ENCODE measurements at regions not wholly inside any gene's neighbourhood (a gene's known extent, or its start where the extent isn't known, plus 50 kb on each side); places are given as distances from the start of the nearest gene placed in this dataset.

DNA sequence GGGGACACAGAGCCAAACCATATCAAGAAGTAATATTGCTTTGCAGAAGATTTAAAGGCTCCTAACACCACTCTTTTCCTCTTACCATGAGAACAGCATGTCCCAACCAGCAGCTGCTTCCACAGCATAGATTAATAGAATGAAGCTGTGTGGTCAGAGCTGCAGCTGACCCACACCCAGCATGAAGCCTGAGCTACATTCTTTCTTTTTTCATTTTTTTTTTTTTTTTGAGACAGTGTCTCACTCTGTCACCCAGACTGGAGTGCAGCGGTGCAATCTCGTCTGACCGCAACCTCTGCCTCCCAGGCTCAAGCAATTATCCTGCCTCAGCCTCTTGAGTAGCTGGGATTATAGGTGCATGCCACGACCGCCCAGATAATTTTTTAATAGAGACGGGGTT lies 289.8 kb downstream of the RAD51AP2 start:
- H3K4me3 ChIP-seq (ENCODE audit: low read depth, low read length) = no peak overlapping the region
- no peaks in the 10 kb centered on the region for H3K27me3 ChIP-seq (ENCODE audit: control insufficient read depth, insufficient read depth, low read length)
- DNase-seq (ENCODE audit: low read depth, low spot score) = no peak
- H3K27ac ChIP-seq (ENCODE audit: low read depth, low read length) = no peak overlapping the region
- TF ChIP-seq, protein P1, sequence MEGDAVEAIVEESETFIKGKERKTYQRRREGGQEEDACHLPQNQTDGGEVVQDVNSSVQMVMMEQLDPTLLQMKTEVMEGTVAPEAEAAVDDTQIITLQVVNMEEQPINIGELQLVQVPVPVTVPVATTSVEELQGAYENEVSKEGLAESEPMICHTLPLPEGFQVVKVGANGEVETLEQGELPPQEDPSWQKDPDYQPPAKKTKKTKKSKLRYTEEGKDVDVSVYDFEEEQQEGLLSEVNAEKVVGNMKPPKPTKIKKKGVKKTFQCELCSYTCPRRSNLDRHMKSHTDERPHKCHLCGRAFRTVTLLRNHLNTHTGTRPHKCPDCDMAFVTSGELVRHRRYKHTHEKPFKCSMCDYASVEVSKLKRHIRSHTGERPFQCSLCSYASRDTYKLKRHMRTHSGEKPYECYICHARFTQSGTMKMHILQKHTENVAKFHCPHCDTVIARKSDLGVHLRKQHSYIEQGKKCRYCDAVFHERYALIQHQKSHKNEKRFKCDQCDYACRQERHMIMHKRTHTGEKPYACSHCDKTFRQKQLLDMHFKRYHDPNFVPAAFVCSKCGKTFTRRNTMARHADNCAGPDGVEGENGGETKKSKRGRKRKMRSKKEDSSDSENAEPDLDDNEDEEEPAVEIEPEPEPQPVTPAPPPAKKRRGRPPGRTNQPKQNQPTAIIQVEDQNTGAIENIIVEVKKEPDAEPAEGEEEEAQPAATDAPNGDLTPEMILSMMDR (IDR thresholded peaks at IDR 0.05; ENCODE audit: low read depth, low read length) = no peak
- H3K9me3 ChIP-seq (ENCODE audit: control insufficient read depth, insufficient read depth, low read length) = no peaks in the 10 kb centered on the region
- ChIA-PET POLR2A (no interaction called here), CTCF (no interaction called here)

DNA sequence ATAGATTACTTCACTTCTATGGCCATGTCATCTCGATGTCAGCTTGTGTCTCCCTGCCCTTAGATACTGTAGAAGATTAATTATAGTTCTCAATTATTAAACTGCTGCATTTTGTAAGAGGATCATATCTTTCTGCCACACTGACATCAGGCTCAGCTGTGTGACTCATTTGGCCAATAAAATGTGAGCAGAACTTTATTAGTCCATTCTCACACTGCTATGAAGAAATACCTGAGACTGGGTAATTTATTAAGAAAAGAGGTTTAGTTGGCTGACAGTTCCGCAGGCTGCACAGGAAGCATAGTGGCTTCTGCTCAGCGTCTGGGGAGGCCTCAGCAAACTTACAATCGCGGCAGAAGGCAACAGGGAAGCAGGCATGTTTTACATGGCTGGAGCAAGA lies 290.4 kb downstream of the RAD51AP2 start:
- H3K9me3 ChIP-seq (ENCODE audit: control insufficient read depth, insufficient read depth, low read length) = no peaks in the 10 kb centered on the region
- no peaks in the 10 kb centered on the region for H3K27me3 ChIP-seq (ENCODE audit: control insufficient read depth, insufficient read depth, low read length)
- DNase-seq (ENCODE audit: low read depth, low spot score) = no peak
- POLR2A ChIA-PET = no interaction called here
- no peak overlapping the region for H3K27ac ChIP-seq (ENCODE audit: low read depth, low read length)
- no peak overlapping the region for H3K4me3 ChIP-seq (ENCODE audit: low read depth, low read length)
- CTCF ChIA-PET = no interaction called here
- TF ChIP-seq, protein P1 (IDR thresholded peaks at IDR 0.05; ENCODE audit: low read depth, low read length) = no peak

DNA sequence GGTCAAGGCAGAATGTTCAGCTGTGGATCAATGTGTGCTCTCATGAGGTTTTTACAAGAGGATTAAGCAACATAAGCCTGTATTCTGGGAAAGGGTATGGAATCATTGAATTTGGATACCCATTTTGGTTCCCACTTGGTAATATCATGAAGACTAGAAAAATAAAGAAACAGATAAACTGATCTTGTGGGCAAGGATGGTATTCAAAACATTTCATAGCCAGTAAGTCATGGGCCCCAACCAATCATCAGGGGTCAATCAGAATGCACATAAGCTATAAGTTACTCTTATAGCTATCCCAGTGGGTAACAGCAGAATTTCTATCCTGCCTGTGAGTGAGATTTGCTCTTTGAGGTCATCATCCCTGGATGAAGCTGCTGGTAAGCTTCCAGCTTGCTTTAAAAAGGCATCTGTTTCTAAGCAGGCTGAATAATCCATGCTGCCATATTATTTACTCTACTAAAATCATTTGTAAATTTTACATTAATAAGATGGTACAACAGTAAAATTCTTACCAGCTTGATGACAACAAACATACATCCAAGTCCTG lies 291.2 kb downstream of the RAD51AP2 start:
- DNase-seq (ENCODE audit: low read depth, low spot score) = no peak
- H3K4me3 ChIP-seq (ENCODE audit: low read depth, low read length) = no peak overlapping the region
- ChIA-PET POLR2A (no interaction called here), CTCF (no interaction called here)
- H3K27ac ChIP-seq (ENCODE audit: low read depth, low read length) = no peak overlapping the region
- H3K27me3 ChIP-seq (ENCODE audit: control insufficient read depth, insufficient read depth, low read length) = no peaks in the 10 kb centered on the region
- TF ChIP-seq, protein P1 (IDR thresholded peaks at IDR 0.05; ENCODE audit: low read depth, low read length) = no peak
- H3K9me3 ChIP-seq (ENCODE audit: control insufficient read depth, insufficient read depth, low read length) = no peaks in the 10 kb centered on the region

DNA sequence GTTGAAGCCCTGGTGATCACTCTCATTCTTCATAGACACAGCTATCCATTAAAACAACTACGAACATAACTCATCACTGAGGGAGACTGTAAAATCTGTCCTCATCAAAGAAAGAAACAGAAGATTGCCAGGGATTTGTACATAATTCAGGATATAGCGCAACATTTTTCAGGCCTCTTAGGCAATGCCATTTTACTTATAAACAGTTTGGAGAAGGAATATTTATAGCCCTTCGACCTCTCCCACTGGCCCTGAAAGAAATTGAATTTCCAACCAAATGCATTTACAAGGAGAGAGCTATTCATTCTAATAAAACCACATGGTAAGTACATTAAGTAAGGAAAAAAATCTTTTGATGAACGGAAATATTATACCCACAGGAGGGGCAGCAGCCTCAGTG lies 295.0 kb downstream of the RAD51AP2 start:
- no peaks in the 10 kb centered on the region for H3K9me3 ChIP-seq (ENCODE audit: control insufficient read depth, insufficient read depth, low read length)
- H3K27me3 ChIP-seq (ENCODE audit: control insufficient read depth, insufficient read depth, low read length) = peaks cover 4% of the 10 kb centered on the region
- CTCF ChIA-PET = interaction anchor here (0.9 kb wide), 1 partner anchor 448 kb away, joined by 3 read pairs; no protein-coding TSS in a partner anchor
- H3K27ac ChIP-seq (ENCODE audit: low read depth, low read length) = no peak overlapping the region
- POLR2A ChIA-PET = no interaction called here
- TF ChIP-seq, protein P1 (IDR thresholded peaks at IDR 0.05; ENCODE audit: low read depth, low read length) = no peak
- no peak for DNase-seq (ENCODE audit: low read depth, low spot score)
- H3K4me3 ChIP-seq (ENCODE audit: low read depth, low read length) = no peak overlapping the region

DNA sequence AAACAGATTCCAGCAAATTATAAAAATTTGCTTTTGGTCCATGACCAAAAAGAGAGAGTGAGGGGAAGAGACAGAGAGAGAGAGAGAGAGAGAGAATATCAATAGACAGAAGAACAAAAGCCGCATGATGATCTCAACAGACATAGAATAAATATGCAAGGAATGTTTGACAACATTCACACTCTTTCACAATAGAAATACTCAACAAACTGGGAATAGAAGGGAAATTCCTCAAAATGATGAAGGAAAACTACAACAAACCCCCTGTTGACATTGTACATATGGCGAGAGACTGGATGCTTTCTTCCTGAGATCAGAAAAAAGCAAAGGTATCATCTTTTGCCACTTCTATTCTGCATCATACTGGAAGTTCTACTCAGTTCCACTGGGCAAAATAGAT lies 309.7 kb downstream of the RAD51AP2 start:
- Histone ChIP-seq H3K27me3 (ENCODE audit: control insufficient read depth, insufficient read depth, low read length) (no peaks in the 10 kb centered on the region), H3K27ac (ENCODE audit: low read depth, low read length) (no peak overlapping the region), H3K4me3 (ENCODE audit: low read depth, low read length) (no peak overlapping the region), H3K9me3 (ENCODE audit: control insufficient read depth, insufficient read depth, low read length) (no peaks in the 10 kb centered on the region)
- no peak for DNase-seq (ENCODE audit: low read depth, low spot score)
- TF ChIP-seq, protein P1 (IDR thresholded peaks at IDR 0.05; ENCODE audit: low read depth, low read length) = no peak
- POLR2A ChIA-PET = no interaction called here
- CTCF ChIA-PET = no interaction called here

Data from AG04450 (cell line).